ENCODE measurements at regions not wholly inside any gene's neighbourhood (a gene's known extent, or its start where the extent isn't known, plus 50 kb on each side); places are given as distances from the start of the nearest gene placed in this dataset.

DNA sequence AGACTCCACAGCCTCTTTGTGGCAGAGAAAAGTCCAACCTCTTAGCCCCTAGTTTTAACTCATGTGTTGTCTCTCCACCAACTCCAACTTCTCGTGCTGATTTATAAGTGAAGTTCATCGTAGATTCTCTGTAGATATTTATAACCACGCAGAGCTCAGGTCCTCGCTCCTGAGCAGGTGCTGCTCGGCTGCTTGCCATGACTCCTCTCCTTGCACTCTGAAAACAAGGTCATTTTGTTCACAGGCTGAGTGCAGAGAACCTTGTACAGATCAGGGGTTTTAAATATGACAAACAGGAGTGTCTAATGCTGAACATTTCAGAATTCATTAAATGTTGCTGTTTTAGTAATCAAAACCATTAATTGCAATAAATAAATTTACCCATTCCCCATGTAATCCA is 330.8 kb upstream of the GYPC start:
- H3K79me1 ChIP-seq (ENCODE audit: low read depth in 1 of 2, low read length in 2 of 2) = no peaks in the 10 kb centered on the region
- H3K27me3 ChIP-seq (ENCODE audit: control insufficient read depth, insufficient read depth, low read length) = no peaks in the 10 kb centered on the region
- H2BK20ac ChIP-seq (ENCODE audit: low read depth, low read length) = no peak overlapping the region
- H4K20me1 ChIP-seq (ENCODE audit: insufficient read depth, low read length) = no peaks in the 10 kb centered on the region
- no peak overlapping the region for H2BK5ac ChIP-seq (ENCODE audit: low read depth, low read length, poor library complexity, severe bottlenecking)
- no peak overlapping the region for H2AK9ac ChIP-seq (replicated peaks; ENCODE audit: low read depth, low read length, poor library complexity)
- no peaks in the 10 kb centered on the region for H3K4me1 ChIP-seq (ENCODE audit: control insufficient read depth, insufficient read depth, low read length)
- peaks cover 7% of the 10 kb centered on the region for H3K9me3 ChIP-seq (ENCODE audit: control insufficient read depth, insufficient read depth, low read length)
- no peak overlapping the region for H3K4me3 ChIP-seq (ENCODE audit: insufficient read depth, low read depth, low read length)
- CTCF ChIA-PET = no interaction called here
- H3K18ac ChIP-seq (ENCODE audit: low read depth, low read length) = no peak overlapping the region
- H2BK120ac ChIP-seq (ENCODE audit: low read depth, low read length) = no peak overlapping the region
- no CpG with 5 or more reads among the region's 5 CpGs for WGBS, 2 experiments (ENCODE audit: extremely low coverage in 2 of 2, insufficient read length in 1 of 2)
- POLR2A ChIA-PET (ENCODE audit: unreplicated experiment) = no interaction called here
- H3K56ac ChIP-seq (ENCODE audit: extremely low read depth, insufficient read depth, low read length) = no peak overlapping the region
- BruUV-seq (replicated peaks) = no TSS peak
- intact Hi-C loops (cut with micrococcal nuclease) (no loop called here), dilution Hi-C loops (cut with HindIII; ENCODE audit: low sequenced_read_pairs, unreplicated experiment) (no loop called here), in situ Hi-C loops (cut with MboI; ENCODE audit: low sequenced_read_pairs) (no loop called here)
- no peak overlapping the region for H2BK15ac ChIP-seq (ENCODE audit: low read depth, low read length)
- no peak overlapping the region for H3K4ac ChIP-seq (ENCODE audit: low read depth, low read length)
- no peak overlapping the region for H3K9ac ChIP-seq (ENCODE audit: low read depth, low read length)
- no peak overlapping the region for H3K14ac ChIP-seq (replicated peaks; ENCODE audit: low read depth, low read length)
- TF ChIP-seq RAD21 (IDR thresholded peaks at IDR 0.05; ENCODE audit: low read length) (no peak), CTCF (conservative IDR thresholded peaks at IDR 0.05; ENCODE audit: low read depth, low read length) (no peak), ELK1 (IDR thresholded peaks at IDR 0.05; ENCODE audit: borderline replicate concordance, low read depth, low read length) (no peak), SMC3 (IDR thresholded peaks at IDR 0.05; ENCODE audit: low read depth, low read length) (no peak), MXI1 (IDR thresholded peaks at IDR 0.05; ENCODE audit: borderline replicate concordance, low read depth, low read length) (no peak), POLR2A (IDR thresholded peaks at IDR 0.05; ENCODE audit: low read depth, low read length) (no peak), BHLHE40 (IDR thresholded peaks at IDR 0.05; ENCODE audit: low read depth, low read length) (no peak), CEBPB (IDR thresholded peaks at IDR 0.05; ENCODE audit: low read depth, low read length) (no peak), FOS (IDR thresholded peaks at IDR 0.05; ENCODE audit: low read depth, low read length) (no peak), MAZ (IDR thresholded peaks at IDR 0.05; ENCODE audit: borderline replicate concordance, low read depth, low read length) (no peak), MAFK (IDR thresholded peaks at IDR 0.05; ENCODE audit: low read depth, low read length) (no peak), RFX5 (IDR thresholded peaks at IDR 0.05; ENCODE audit: low read depth, low read length) (no peak), RCOR1 (IDR thresholded peaks at IDR 0.05; ENCODE audit: insufficient replicate concordance, low read length) (no peak), CHD1 (IDR thresholded peaks at IDR 0.05; ENCODE audit: low read depth, low read length) (no peak), NFE2L2 (IDR thresholded peaks at IDR 0.05; ENCODE audit: low read depth, low read length) (no peak)
- TF ChIP-seq, protein P1, sequence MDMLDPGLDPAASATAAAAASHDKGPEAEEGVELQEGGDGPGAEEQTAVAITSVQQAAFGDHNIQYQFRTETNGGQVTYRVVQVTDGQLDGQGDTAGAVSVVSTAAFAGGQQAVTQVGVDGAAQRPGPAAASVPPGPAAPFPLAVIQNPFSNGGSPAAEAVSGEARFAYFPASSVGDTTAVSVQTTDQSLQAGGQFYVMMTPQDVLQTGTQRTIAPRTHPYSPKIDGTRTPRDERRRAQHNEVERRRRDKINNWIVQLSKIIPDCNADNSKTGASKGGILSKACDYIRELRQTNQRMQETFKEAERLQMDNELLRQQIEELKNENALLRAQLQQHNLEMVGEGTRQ (IDR thresholded peaks at IDR 0.05; ENCODE audit: low read depth, low read length) = no peak
- H4K5ac ChIP-seq (ENCODE audit: low read depth, low read length) = no peak overlapping the region
- no peak for DNase-seq
- no peak overlapping the region for H3K27ac ChIP-seq (ENCODE audit: insufficient read depth, low read length)
- H2AK5ac ChIP-seq (ENCODE audit: low read depth, low read length) = no peak overlapping the region
- H2AFZ ChIP-seq (replicated peaks; ENCODE audit: low read length, poor library complexity) = no peak overlapping the region
- no peaks in the 10 kb centered on the region for H3K9me1 ChIP-seq (ENCODE audit: insufficient read depth, low read length)
- no peaks in the 10 kb centered on the region for H3K36me3 ChIP-seq (ENCODE audit: control insufficient read depth, insufficient read depth, low read length)
- no peak overlapping the region for H4K8ac ChIP-seq (ENCODE audit: low read depth in 2 of 2, low read length in 2 of 2)
- no peak overlapping the region for H3K4me2 ChIP-seq (ENCODE audit: low read depth, low read length)
- H4K91ac ChIP-seq (ENCODE audit: insufficient read depth, low read depth, low read length) = no peak overlapping the region
- no peak for ATAC-seq (ENCODE audit: low read depth)
- no peak overlapping the region for H3K23ac ChIP-seq (ENCODE audit: low read depth, low read length)

Measured in IMR-90 (cell line).